HG02885 (cell line): ENCODE measurements at regions not wholly inside any gene's neighbourhood (a gene's known extent, or its start where the extent isn't known, plus 50 kb on each side); places are given as distances from the start of the nearest gene placed in this dataset.

Source experiments
- ATAC-seq: cut with Tn5 transposase; IDR thresholded peaks from one replicate; pipeline ENCODE4 v1.9.1; 2021; ENCODE audit warnings: mild to moderate bottlenecking; ENCODE audit not compliant: unreplicated experiment, poor library complexity

DNA sequence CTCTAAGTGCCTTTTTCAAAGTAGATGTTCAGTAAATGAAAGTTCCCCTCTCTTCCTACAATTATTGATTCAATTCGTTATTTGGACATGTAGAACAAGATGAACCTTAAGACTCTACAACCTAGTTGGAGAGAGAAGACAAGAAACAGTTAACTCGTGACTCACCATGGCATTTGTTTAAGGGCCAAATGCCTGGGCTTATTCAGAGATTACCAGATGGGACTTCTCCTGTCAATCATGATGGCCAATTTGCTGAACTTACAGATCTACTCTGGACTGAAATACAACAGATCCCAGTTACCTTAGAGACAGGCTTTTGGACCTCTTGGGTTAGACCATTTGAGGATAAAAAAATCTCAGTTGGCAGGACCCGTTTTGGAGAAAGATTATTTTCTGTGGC, 93.5 kb downstream of the C1orf94 start:
- no peak for ATAC-seq

DNA sequence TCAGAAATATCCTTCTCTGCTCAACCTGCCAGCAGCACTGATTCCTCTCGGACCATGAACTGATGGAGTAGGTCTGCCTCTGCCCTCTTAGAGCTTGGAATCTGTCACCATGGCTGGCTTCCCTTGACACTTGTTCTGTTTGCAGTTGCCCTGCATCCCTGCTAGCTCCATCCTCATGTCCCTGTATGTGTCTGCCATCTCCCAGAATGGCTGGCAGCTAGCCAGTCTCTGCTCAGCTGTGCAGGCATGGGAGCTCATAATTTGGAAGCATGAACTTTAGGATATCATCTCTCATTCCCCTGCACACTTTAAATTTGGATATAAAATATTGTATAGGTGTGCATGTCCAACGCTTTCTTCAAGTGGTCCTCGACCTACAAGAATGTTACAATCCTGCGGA, 95.4 kb downstream of the C1orf94 start:
- ATAC-seq = no peak

DNA sequence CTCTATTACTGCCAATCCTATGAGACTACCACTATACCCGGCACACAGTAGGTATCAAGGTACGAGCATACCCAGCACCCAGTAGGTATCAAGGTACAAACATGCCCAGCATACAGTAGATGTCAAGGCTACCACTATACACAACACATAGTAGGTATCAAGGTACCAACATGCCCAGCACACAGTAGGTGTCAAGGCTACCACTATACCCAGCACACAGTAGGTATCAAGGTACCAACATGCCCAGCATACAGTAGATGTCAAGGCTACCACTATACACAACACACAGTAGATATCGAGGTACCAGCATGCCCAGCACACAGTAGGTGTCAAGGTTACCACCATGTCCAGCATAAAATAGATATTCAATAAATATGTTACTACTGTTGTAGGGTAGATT, 98.4 kb downstream of the C1orf94 start:
- ATAC-seq = no peak

DNA sequence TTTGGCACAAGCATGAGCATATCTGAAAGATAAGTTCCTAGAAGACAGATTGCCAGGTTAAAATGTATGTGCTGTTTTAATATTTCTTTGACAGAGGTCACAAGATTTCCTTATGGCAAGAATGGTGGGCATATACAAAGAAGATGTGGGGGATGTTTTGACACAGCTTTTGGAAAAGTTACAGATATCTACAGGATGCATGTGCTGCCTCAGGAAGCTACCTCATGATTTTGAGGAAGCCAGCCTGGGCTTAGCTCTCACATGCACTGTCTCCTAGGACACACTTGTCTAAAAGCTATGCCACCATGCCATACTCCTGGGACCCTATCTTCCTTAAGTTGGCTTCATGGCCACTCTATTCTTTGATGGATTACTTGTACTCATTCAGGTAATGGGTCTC, 99.9 kb downstream of the C1orf94 start:
- no peak for ATAC-seq

DNA sequence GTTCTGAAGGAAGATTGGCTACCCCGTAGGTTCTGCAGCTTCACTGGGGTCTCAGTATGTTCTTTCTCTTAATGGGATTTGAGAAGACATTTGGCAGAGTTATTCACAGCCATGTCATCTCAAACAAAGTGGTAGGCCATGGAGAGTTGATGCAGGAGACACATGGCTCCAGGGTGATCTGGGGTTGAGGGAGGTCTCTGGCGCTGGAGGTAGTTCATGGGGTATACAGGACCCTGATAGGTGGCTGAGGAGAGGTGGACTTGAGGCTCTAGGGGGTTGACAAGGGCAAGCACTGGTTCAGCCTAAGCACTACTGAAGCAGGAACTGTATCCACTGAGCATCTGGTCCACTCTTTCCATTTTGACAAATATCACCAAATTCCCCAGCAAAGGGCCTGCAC, 100.4 kb downstream of the C1orf94 start:
- ATAC-seq = no peak

DNA sequence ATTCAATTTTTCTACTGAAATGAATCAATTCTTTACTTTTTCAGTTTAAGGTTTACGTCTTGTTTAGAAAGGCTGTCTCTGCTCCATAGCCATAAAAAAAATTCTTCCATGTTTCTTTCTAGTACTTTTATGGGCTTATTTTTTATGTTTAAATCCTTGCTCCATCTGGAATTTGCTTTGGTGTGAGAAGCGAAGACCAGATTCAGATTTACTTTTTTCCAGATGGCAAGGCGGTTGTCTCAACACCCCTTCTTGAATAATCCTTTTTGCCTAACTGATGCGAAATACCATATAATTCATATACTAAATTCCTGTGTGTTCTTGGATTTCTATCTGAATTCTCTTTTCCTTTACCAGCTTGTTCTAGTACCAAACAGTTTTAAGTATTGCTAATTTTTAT, 101.5 kb downstream of the C1orf94 start:
- ATAC-seq = no peak

DNA sequence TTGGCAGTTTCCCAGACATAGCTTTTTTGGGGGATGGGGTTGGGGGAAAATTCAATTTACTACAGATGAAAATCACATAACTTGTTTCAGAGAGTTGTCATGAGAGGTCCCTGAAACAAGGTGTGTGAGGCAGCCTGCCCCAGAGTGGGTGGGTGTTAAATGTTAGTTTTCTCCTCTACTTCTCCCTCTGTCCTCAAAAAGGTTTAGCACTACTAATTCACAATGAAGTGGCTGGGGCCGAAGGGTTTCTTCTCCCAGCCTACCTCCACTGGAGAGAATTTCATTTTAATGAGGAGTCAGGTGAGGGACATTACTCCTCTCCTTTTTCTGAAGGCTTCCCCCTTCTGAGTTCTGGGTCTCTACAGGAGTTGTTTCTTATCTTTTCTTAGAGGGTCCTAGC, 103.3 kb downstream of the C1orf94 start:
- ATAC-seq = no peak

DNA sequence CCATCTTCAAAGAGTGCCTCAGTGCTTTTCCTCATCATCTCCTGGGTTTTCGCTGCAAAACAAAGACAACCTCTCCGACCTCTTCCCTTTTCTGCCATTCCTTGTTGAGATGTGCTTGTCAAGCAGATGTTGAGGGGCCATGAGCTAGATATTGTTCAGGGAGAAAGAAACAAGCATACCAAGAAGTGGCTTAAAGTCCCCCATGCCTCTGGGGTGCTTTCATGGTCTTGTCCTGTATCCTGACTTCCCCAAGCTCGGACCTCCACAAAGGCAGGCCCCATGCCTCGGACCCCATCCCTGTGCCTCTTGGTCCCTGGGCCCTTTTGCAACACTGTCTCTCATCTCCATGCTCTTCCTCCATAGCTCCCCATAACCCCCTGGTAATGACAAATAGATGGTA, 103.8 kb downstream of the C1orf94 start:
- no peak for ATAC-seq

DNA sequence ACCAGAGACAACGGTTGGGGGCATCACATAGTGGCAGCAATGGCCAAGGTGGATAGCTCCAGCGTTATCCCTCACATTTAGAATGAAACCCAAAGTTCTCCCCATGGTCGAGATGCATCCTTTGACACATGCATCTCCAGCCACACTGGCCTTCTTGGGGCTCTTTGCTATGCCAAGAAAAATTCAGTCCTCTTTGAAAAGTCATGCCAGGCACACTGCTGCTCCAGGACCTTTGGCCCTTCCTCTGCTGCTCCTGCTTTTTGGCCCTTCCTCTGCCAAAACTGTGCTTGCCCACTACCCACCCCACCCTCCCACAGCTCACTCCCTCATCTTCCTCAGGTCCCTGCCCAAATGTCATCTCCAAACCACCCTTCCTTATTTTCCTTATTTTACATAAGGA, 106.4 kb downstream of the C1orf94 start:
- no peak for ATAC-seq

DNA sequence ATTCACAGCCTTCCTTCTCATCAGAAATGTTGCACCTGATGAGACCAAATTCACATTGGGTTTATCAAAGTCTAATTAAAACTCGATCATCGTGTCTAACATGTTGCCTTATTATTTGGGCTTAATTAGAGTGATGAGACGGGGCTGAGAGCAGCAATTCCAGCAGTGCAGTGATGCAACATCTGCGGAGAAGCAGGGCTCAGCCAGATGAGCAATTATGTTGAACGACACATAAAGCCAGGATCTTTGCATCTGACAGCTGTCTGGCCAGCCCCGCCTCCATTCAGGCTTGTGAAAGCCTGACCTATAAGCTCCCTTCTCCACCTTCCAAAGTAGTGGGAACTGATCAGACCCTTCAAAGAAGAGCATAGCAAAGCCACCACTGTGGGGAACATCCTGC, 109.8 kb downstream of the C1orf94 start:
- ATAC-seq = no peak

DNA sequence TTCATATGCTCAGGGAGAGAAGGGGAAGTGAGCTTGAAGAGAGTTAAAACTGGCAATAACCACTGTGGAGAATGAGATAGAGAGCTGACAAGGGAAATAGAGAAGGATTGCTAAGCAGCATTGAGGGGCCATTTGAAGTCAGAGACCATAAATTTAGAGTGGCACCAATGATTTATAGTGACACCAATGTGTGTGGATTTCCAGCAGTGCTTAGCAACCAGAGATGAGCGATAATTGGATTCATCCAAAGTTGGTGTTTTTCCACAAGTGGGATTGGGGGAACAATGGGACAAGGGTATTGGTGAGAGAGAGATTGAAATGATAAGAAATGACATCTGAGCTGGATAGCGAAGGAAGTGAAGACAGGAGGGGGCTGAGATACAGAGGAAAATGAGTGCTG, 114.1 kb downstream of the C1orf94 start:
- no peak for ATAC-seq

DNA sequence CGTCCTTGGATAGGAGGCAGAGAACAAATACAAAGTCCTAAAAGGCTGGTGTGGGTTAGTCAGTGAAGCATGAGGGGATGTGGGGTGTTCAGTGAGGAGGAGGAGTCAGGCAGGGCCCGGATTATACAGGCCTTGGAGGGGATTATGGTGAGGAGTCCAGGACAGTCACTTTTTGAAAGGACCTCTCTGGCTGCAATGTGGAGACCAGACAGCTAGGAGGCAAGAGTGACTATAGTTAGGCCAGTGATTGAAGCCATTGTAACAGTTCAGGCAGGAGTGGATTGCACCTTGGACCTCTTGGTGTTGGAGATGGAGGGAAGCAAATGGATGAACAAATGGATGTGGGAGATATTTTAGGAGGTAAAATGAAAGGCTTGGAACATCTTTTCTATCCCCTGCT, 115.8 kb downstream of the C1orf94 start:
- ATAC-seq = no peak

DNA sequence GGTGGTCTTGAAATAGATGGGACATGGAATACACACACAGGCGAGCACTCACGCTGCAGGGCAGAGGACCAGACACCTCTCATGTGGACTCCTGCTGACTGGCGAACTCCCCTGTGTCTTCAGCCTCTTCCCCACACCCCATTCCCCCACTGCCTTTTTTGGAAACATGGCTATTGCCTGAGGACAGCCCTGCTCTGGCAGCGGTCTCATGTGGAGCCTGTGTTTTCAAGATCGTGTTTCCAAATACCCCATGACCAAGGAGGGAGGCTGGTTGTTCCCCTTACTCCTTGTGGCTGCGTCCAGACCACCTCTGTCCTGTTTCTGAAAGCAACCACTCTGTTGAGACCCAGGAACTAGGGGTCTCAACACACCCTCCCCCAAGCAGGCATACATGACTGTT, 119.4 kb downstream of the C1orf94 start:
- ATAC-seq = no peak

DNA sequence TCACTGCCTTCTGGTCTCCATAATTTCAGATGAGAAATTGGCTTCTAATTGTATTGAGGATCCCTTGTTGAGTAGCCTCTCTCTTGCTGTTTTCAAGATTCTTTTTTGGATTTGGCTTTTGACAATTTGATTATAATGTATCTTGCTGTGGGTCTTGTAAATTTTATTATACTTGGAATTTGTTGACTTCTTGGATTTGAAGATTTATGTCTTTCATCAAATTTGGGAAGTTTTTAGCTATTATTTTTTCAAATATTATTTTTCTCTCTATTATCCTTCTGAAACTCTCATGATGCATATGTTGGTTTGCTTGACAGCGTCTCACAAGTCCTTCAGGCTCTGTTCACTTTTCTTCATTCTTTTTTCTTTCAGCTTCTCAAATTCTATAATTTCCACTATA, 126.1 kb downstream of the C1orf94 start:
- ATAC-seq = no peak

DNA sequence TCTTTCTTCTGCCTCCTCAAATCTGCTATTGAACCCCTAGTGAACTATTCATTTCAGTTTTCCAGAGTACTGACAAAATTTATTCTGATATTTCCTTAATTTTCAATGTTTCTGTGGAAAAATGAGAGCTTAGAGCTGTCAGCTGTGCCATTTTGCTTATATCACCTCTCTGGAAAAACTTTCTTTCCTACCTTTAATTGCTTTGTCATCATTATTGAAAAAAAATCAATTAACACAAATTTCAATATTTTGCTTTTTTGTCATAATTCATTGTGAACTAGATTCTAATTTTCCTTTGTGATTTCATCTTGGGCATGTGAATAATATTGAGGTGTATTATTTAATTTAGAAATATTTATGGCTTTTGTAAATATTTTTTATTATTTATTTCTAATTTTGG, 126.5 kb downstream of the C1orf94 start:
- no peak for ATAC-seq

DNA sequence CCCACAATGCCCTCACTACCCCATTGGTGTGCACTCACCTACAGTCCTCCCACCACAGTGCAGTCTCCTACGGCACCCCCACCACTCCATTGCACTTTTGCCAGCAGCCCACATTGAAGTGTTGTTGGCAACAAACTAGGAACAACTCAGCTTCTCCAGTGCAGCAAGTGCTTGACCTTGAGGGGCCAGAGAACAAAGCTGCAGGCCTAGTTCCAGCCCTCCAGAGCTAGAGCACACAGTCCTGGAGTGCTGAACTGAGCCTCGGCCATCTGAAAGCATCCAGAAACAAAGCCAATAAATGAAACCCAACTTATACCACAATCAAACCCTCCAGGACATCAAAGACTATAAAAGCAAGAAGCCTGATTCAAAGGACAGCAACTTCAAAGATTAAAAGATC, 129.9 kb downstream of the C1orf94 start:
- ATAC-seq = no peak

DNA sequence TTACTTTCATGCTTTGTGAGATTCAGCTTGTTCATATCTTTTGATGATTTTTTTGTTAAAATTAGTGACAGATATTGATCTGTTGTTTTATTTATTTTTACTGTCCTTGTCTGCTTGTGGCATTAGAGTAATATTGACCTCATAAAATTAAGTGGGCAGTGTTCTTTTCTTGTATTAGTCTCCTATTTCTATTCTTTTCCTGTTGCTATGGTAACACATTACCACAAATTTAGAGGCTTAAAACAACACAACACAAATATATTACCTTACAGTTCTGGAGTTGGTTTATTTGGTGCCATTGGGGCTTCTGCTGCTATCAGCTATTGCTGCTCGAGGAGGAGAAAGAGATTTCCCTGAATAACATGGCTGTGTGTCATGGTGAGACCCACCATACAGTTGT, 135.7 kb downstream of the C1orf94 start:
- no peak for ATAC-seq

DNA sequence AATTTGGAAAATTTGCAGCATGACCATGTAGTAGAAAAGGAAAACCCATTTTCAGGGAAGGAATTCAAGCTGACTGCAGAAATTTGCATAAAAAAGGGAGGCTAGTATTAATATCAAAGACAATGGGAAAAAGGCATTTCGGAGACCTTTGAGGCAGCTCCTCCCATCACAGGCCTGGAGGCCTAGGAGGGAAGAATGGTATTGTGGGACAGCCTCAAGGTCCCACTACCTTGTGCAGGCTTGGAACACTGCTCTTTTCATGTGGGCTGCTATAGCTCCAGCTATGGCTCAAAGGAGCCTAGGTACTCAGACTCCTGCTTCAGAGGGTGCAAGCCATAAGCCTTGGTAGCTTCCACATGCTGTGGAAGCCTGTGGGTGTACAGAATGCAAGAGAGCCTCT, 139.3 kb downstream of the C1orf94 start:
- ATAC-seq = no peak

DNA sequence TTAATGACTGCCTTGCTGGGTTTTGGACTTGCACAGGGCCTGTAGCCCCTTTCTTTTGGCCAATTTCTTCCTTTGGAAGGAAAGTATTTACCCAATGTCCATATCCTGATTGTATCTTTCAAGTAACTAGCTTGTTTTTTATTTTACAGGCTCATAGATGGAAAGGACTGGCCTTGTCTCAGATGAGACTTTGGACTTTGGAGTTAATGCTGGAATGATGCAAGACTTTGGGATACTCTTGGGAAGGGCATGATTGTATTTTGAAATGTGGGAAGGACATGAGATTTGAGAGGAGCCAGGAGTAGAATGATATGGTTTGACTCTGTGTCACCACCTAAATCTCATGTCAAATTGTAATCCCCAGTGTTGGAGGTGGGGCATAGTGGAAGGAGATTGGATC, 140.1 kb downstream of the C1orf94 start:
- no peak for ATAC-seq

DNA sequence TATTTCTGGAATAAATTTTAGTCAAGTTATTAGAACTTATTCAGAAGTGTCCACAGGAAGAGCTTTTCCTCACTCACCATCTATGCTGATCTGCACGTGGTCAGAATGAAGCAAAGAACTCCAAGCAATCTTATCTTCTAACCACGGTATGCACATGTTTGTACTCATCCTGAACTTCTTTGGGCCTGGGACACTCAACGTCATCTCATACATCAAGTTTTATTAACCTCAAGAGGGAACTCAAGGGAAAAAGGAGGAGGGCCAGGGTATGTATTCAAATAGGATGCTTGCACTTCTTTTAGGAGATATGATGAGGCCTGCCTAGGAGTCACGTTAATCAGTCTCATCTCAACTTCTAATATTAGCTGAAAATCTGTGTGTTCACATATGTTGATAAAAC, 142.5 kb downstream of the C1orf94 start:
- no peak for ATAC-seq

DNA sequence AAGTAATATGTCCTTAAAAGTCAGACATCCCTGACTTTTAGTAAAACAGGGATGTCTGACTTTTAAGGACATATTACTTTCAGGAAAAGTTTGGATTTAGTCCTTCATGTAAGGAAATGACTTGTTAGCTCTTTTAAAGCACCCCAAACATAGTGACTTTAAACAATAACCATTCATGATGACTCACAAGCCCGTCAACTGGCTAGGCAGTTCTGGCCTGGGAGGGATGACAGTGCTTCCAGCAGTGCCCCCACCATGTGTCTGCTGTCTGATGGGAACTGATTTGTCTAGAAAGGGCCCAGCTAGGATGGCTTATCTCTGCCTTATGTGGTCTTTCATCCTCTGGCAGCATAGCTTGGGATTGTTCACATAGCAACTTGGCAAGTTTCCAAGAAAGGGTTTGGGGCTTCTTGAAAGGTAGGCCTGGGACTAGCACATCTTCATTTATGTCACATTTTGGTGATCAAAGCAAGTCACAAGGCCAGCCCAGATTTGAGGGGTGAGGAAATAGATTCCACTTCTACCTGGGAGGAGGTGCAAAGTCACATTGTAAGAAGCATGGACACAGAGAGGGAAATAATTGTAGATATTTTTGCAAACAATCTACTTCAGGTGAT, 143.5 kb downstream of the C1orf94 start:
- no peak for ATAC-seq

DNA sequence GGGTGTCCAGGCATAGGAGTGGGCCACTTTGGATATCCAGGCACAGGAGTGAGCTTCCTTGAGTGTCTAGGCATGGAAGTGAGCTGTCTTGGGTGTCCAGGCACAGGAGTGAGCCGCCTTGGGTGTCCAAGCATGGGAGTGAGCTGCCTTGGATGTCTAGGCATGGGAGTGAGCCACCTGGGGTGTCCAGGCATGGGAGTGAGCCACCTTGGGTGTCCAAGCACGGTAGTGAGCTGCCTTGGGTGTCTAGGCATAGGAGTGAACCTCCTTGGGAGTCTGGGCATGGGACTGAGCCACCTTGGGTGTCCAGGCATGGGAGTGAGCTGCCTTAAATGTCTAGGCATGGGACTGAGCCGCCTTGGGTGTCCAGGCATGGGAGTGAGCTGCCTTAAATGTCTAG, 146.3 kb downstream of the C1orf94 start:
- no peak for ATAC-seq

DNA sequence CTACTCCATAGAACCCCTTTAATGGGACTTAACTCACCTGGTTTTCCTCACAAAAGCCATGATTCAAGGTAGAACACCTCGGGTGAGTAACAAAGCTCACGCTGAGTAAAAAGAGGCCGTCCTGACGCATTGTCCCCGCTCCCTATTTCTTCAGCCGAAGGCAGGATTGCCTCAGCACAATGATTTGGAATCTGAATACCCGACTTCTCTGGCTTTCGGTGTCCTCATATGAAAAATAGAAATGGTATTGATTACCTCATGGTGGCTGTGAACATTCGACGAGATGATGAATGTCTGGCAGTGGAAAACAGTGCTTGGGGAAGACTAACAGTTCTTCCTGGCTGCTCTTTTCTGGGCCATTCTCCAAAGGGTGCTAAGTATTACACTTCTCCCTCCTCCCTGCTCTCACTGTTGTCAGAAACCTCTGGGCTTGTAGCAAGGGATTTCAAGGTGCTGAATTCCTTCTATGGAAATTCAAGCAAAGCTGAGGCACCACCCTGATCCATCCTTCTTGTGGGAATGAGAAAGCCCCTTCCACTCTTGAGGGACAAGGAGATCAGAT, 148.3 kb downstream of the C1orf94 start:
- ATAC-seq = no peak
